LNCaP clone FGC (cell line): ENCODE measurements at regions not wholly inside any gene's neighbourhood (a gene's known extent, or its start where the extent isn't known, plus 50 kb on each side); places are given as distances from the start of the nearest gene placed in this dataset.

Experiments
- DNase-seq: peaks from one replicate; pipeline ENCODE4 v3.0.0-alpha.2; 2011; ENCODE audit warnings: low read depth
- H3K4me3 ChIP-seq: 2 replicates; pipeline ENCODE4 v1.5.1; 2011; ENCODE audit warnings: mild to moderate bottlenecking, low read depth, low read length, control low read depth
- CTCF ChIP-seq: IDR thresholded peaks from 2 replicates; pipeline ENCODE4 v1.5.1; 2012; ENCODE audit warnings: mild to moderate bottlenecking; ENCODE audit not compliant: control insufficient read depth, insufficient read depth; ENCODE audit errors: extremely low read depth

- TF ChIP-seq CTCF, result no peak
- no peak for DNase-seq
- no peak overlapping the region for H3K4me3 ChIP-seq
Measured at GRCh38 chr9:107761307-107761706, 271.7 kb upstream of the KLF4 start.

- no peak overlapping the region for H3K4me3 ChIP-seq
- no peak for TF ChIP-seq CTCF
- no peak for DNase-seq
Measured at GRCh38 chr9:107760469-107761242, 271.1 kb upstream of the KLF4 start.

GRCh38 chr9:107759823-107760166, 270.2 kb upstream of the KLF4 start:
- H3K4me3 ChIP-seq, result no peak overlapping the region
- no peak for DNase-seq
- no peak for TF ChIP-seq CTCF

GRCh38 chr9:107759009-107759822, 269.6 kb upstream of the KLF4 start:
- no peak overlapping the region for H3K4me3 ChIP-seq
- no peak for DNase-seq
- TF ChIP-seq CTCF, result no peak

GRCh38 chr9:107756091-107756490, 266.5 kb upstream of the KLF4 start:
- no peak for TF ChIP-seq CTCF
- H3K4me3 ChIP-seq, result no peak overlapping the region
- DNase-seq, result no peak

GRCh38 chr9:107755246-107755645, 265.7 kb upstream of the KLF4 start:
- H3K4me3 ChIP-seq, result no peak overlapping the region
- no peak for TF ChIP-seq CTCF
- no peak for DNase-seq
